ENCODE measurements at regions not wholly inside any gene's neighbourhood (a gene's known extent, or its start where the extent isn't known, plus 50 kb on each side); places are given as distances from the start of the nearest gene placed in this dataset.
A peak's percentile ranks its signal among the peaks of the same experiment; 100 is the strongest.
"Not testable (repeated sequence)": the region's sequence is repeated elsewhere in the genome, so short reads cannot be mapped to it uniquely, and the experiment has no call there.

DNA sequence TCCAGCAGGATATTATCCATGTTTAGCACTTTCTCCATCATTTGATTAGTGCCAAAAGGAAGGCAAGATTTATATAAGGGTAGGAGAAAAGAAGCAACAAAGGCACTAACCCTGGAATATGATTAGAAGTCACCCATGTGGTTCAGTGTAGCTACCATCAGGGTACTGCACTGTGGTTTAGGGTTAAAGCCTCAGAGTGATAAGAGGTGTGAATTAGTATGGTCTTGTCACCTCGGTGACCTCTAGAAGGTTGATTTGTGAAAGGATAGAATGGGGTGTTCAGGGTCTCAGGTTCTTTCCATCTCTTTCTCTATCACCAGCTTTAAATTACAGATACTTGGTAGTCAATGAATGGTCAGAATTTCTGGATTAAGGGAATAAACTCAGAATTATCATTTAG is 103.0 kb upstream of the TMTC2 start:
- Histone ChIP-seq H3K9me3 (ENCODE audit: control insufficient read depth in 2 of 2, low read length in 2 of 2) (peaks cover 2 to 3% of the 10 kb centered on the region in 2 donors), H3K4me3 (ENCODE audit: low read length in 2 of 2) (no peak overlapping the region), H3K27me3 (ENCODE audit: control insufficient read depth in 1 of 2, insufficient read depth in 2 of 2, low read length in 2 of 2) (no peaks in the 10 kb centered on the region), H3K27ac (ENCODE audit: low read length) (no peak overlapping the region), H3K9ac (ENCODE audit: low read length in 2 of 2) (no peak overlapping the region), H3K36me3 (ENCODE audit: control insufficient read depth in 2 of 2, insufficient read depth in 2 of 2, low read length in 2 of 2) (no peaks in the 10 kb centered on the region), H3K4me1 (ENCODE audit: control insufficient read depth, insufficient read depth, low read length) (no peaks in the 10 kb centered on the region)

DNA sequence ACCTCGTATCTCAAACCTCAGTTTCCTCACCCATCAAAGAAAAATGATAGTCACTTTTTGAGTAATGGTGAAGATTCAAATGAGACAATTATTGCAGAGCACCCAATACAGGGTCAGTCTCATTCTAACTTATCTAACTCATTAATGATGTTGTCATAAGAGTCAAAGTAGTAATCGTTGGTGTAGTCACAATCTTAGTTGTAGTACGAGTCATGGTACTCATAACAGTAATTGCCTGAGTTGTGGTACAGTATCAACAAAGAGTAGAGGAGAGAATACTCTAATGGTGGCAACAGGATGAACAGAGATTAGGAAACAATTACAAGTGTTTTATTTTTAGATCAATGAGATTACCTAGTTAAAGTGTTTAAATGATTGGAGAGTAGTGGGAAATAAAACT is 93.6 kb upstream of the TMTC2 start:
- Histone ChIP-seq H3K9me3 (ENCODE audit: control insufficient read depth in 2 of 2, low read length in 2 of 2) (peaks cover 0 to 3% of the 10 kb centered on the region in 2 donors), H3K4me3 (ENCODE audit: low read length in 2 of 2) (no peak overlapping the region), H3K27ac (ENCODE audit: low read length) (no peak overlapping the region), H3K27me3 (ENCODE audit: control insufficient read depth in 1 of 2, insufficient read depth in 2 of 2, low read length in 2 of 2) (no peaks in the 10 kb centered on the region), H3K9ac (ENCODE audit: low read length in 2 of 2) (no peak overlapping the region), H3K4me1 (ENCODE audit: control insufficient read depth, insufficient read depth, low read length) (no peaks in the 10 kb centered on the region), H3K36me3 (ENCODE audit: control insufficient read depth in 2 of 2, insufficient read depth in 2 of 2, low read length in 2 of 2) (no peaks in the 10 kb centered on the region)

DNA sequence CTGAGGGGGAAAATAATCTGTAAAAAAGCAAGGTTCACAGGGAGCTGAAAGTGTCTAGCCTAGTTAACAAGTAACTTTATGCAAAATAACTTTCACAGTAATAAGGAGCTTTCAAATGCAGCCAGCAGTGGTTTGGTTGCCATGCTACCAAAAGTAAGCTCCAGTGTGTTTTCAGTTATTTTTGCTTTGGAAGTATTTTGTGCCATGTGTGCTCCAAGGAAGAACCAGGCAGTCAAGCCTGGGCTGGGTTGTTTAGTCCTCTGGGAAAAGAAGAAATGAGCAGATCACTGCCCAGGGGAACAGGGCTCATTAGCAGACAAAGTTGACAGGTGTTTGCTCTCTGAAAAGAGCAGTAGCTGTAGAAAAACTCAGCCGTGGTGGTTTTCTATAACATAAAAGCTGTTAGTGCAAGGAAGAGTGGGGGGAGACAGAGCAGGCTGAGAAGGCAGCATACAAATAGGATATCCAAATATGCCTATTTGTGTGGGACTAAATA is 92.8 kb upstream of the TMTC2 start:
- Histone ChIP-seq H3K36me3 (ENCODE audit: control insufficient read depth in 2 of 2, insufficient read depth in 2 of 2, low read length in 2 of 2) (no peaks in the 10 kb centered on the region), H3K9me3 (ENCODE audit: control insufficient read depth in 2 of 2, low read length in 2 of 2) (no peaks in the 10 kb centered on the region), H3K27me3 (ENCODE audit: control insufficient read depth in 1 of 2, insufficient read depth in 2 of 2, low read length in 2 of 2) (no peaks in the 10 kb centered on the region), H3K9ac (ENCODE audit: low read length in 2 of 2) (no peak overlapping the region), H3K4me3 (ENCODE audit: low read length in 2 of 2) (peak overlapping the region in 1 of 2 donors; percentile 21), H3K4me1 (ENCODE audit: control insufficient read depth, insufficient read depth, low read length) (no peaks in the 10 kb centered on the region), H3K27ac (ENCODE audit: low read length) (no peak overlapping the region)

GRCh38 chr12:82595941-82596340 is 90.8 kb upstream of the TMTC2 start:
- Histone ChIP-seq H3K27ac (ENCODE audit: low read length) (no peak overlapping the region), H3K9me3 (ENCODE audit: control insufficient read depth in 2 of 2, low read length in 2 of 2) (no peaks in the 10 kb centered on the region), H3K27me3 (ENCODE audit: control insufficient read depth in 1 of 2, insufficient read depth in 2 of 2, low read length in 2 of 2) (no peaks in the 10 kb centered on the region), H3K36me3 (ENCODE audit: control insufficient read depth in 2 of 2, insufficient read depth in 2 of 2, low read length in 2 of 2) (no peaks in the 10 kb centered on the region), H3K4me1 (ENCODE audit: control insufficient read depth, insufficient read depth, low read length) (no peaks in the 10 kb centered on the region), H3K4me3 (ENCODE audit: low read length in 2 of 2) (no peak overlapping the region), H3K9ac (ENCODE audit: low read length in 2 of 2) (no peak overlapping the region)

GRCh38 chr12:82596483-82596882 is 90.2 kb upstream of the TMTC2 start:
- Histone ChIP-seq H3K4me3 (ENCODE audit: low read length in 2 of 2) (no peak overlapping the region), H3K27me3 (ENCODE audit: control insufficient read depth in 1 of 2, insufficient read depth in 2 of 2, low read length in 2 of 2) (no peaks in the 10 kb centered on the region), H3K4me1 (ENCODE audit: control insufficient read depth, insufficient read depth, low read length) (no peaks in the 10 kb centered on the region), H3K27ac (ENCODE audit: low read length) (no peak overlapping the region), H3K36me3 (ENCODE audit: control insufficient read depth in 2 of 2, insufficient read depth in 2 of 2, low read length in 2 of 2) (no peaks in the 10 kb centered on the region), H3K9me3 (ENCODE audit: control insufficient read depth in 2 of 2, low read length in 2 of 2) (no peaks in the 10 kb centered on the region), H3K9ac (ENCODE audit: low read length in 2 of 2) (no peak overlapping the region)

DNA sequence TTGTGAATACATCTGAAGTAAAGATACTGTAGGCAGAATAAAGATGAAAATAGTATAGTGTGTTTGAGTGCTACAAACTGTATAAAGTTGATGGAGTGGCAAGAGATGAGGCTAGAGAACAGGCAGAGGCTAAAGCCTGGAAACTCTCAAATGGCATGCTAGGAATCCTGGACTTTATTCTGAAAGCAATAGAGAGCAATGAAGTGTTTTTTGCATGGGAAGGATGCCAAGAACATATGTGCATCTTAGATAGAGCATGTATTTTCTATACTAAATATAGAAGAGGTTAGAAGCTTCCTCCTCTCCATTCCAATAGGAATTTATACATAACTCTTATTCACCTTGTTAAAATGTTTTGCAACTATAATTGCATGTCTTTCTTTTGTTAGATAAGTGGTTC is 86.3 kb upstream of the TMTC2 start:
- H3K36me3 ChIP-seq (ENCODE audit: control insufficient read depth in 2 of 2, insufficient read depth in 2 of 2, low read length in 2 of 2) = no peaks in the 10 kb centered on the region
- H3K27me3 ChIP-seq (ENCODE audit: control insufficient read depth in 1 of 2, insufficient read depth in 2 of 2, low read length in 2 of 2) = no peaks in the 10 kb centered on the region
- no peak overlapping the region for H3K9ac ChIP-seq (ENCODE audit: low read length in 2 of 2)
- H3K9me3 ChIP-seq (ENCODE audit: control insufficient read depth in 2 of 2, low read length in 2 of 2) = no peaks in the 10 kb centered on the region
- no peak overlapping the region for H3K4me3 ChIP-seq (ENCODE audit: low read length in 2 of 2)
- H3K4me1 ChIP-seq (ENCODE audit: control insufficient read depth, insufficient read depth, low read length) = no peaks in the 10 kb centered on the region
- H3K27ac ChIP-seq (ENCODE audit: low read length) = no peak overlapping the region

DNA sequence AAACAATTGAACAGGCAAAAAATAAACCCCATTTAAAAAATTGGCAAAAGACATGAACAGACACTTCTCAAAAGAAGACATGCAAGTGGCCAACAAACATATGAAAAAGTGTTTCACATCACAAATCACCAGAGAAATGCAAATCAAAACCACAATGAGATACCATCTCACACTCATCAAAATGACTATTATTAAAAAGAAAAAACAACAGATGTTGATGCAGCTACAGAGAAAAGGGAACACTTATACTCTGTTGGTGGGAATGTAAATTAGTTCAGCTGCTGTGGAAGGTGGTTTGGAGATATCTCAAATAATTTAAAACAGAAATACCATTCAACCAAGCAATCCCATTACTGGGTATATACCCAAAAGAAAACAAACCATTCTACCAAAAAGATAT is 83.1 kb upstream of the TMTC2 start:
- H3K9me3 ChIP-seq (ENCODE audit: control insufficient read depth in 2 of 2, low read length in 2 of 2); H3K27ac ChIP-seq (ENCODE audit: low read length); H3K4me3 ChIP-seq (ENCODE audit: low read length in 2 of 2); H3K27me3 ChIP-seq (ENCODE audit: control insufficient read depth in 1 of 2, insufficient read depth in 2 of 2, low read length in 2 of 2); H3K9ac ChIP-seq (ENCODE audit: low read length in 2 of 2); H3K4me1 ChIP-seq (ENCODE audit: control insufficient read depth, insufficient read depth, low read length); H3K36me3 ChIP-seq (ENCODE audit: control insufficient read depth in 2 of 2, insufficient read depth in 2 of 2, low read length in 2 of 2): not testable (repeated sequence)

GRCh38 chr12:82605115-82605514 is 81.6 kb upstream of the TMTC2 start:
- Histone ChIP-seq H3K4me1 (ENCODE audit: control insufficient read depth, insufficient read depth, low read length) (no peaks in the 10 kb centered on the region), H3K9me3 (ENCODE audit: control insufficient read depth in 2 of 2, low read length in 2 of 2) (no peaks in the 10 kb centered on the region), H3K27ac (ENCODE audit: low read length) (no peak overlapping the region), H3K36me3 (ENCODE audit: control insufficient read depth in 2 of 2, insufficient read depth in 2 of 2, low read length in 2 of 2) (no peaks in the 10 kb centered on the region), H3K9ac (ENCODE audit: low read length in 2 of 2) (no peak overlapping the region), H3K27me3 (ENCODE audit: control insufficient read depth in 1 of 2, insufficient read depth in 2 of 2, low read length in 2 of 2) (no peaks in the 10 kb centered on the region), H3K4me3 (ENCODE audit: low read length in 2 of 2) (no peak overlapping the region)

- Histone ChIP-seq H3K9ac (ENCODE audit: low read length in 2 of 2) (no peak overlapping the region), H3K4me1 (ENCODE audit: control insufficient read depth, insufficient read depth, low read length) (no peaks in the 10 kb centered on the region), H3K9me3 (ENCODE audit: control insufficient read depth in 2 of 2, low read length in 2 of 2) (no peaks in the 10 kb centered on the region), H3K4me3 (ENCODE audit: low read length in 2 of 2) (no peak overlapping the region), H3K27me3 (ENCODE audit: control insufficient read depth in 1 of 2, insufficient read depth in 2 of 2, low read length in 2 of 2) (no peaks in the 10 kb centered on the region), H3K27ac (ENCODE audit: low read length) (no peak overlapping the region), H3K36me3 (ENCODE audit: control insufficient read depth in 2 of 2, insufficient read depth in 2 of 2, low read length in 2 of 2) (no peaks in the 10 kb centered on the region)
Measured at GRCh38 chr12:82608706-82609105, 78.0 kb upstream of the TMTC2 start.

DNA sequence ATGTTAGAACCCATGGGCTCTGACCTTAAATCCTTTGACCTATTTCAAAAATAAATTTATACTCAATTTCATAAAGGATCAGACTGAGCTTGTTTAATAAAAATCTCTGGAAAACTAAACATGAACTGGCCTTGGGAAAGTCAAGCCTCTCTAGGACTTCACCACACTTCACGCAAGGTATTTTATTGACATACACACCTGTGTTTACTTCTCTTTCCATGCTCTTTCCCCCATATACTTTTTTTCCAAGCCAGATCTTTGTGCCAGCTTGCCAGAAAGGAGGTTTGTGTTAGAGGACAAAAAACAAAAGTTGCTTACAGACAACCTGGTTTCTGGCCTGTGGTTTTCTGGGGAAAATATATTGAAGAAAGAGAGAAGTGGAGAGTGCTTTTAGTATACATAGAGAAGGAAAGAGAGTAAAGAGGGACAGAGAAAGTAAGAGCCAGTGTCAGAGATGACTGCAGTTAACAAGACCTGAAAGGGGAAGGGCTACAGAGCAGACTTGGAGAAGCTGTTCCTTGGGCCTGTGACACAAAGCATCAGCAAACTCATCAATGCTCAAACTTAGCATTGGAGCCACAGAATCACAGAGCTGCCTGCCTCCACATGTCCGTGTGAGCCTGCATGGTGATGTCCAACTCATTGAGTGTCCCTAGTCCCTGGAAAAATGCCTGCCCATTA is 77.3 kb upstream of the TMTC2 start:
- H3K36me3 ChIP-seq (ENCODE audit: control insufficient read depth in 2 of 2, insufficient read depth in 2 of 2, low read length in 2 of 2) = no peaks in the 10 kb centered on the region
- no peaks in the 10 kb centered on the region for H3K9me3 ChIP-seq (ENCODE audit: control insufficient read depth in 2 of 2, low read length in 2 of 2)
- no peaks in the 10 kb centered on the region for H3K4me1 ChIP-seq (ENCODE audit: control insufficient read depth, insufficient read depth, low read length)
- no peak overlapping the region for H3K27ac ChIP-seq (ENCODE audit: low read length)
- no peak overlapping the region for H3K9ac ChIP-seq (ENCODE audit: low read length in 2 of 2)
- H3K27me3 ChIP-seq (ENCODE audit: control insufficient read depth in 1 of 2, insufficient read depth in 2 of 2, low read length in 2 of 2) = no peaks in the 10 kb centered on the region
- no peak overlapping the region for H3K4me3 ChIP-seq (ENCODE audit: low read length in 2 of 2)

- no peaks in the 10 kb centered on the region for H3K4me1 ChIP-seq (ENCODE audit: control insufficient read depth, insufficient read depth, low read length)
- H3K4me3 ChIP-seq (ENCODE audit: low read length in 2 of 2) = no peak overlapping the region
Measured at GRCh38 chr12:82619644-82620043, 67.1 kb upstream of the TMTC2 start.

More at GRCh38 chr12:82619644-82620043, 67.1 kb upstream of the TMTC2 start:
- Histone ChIP-seq H3K27ac (ENCODE audit: low read length) (no peak overlapping the region), H3K36me3 (ENCODE audit: control insufficient read depth in 2 of 2, insufficient read depth in 2 of 2, low read length in 2 of 2) (no peaks in the 10 kb centered on the region), H3K9me3 (ENCODE audit: control insufficient read depth in 2 of 2, low read length in 2 of 2) (no peaks in the 10 kb centered on the region), H3K27me3 (ENCODE audit: control insufficient read depth in 1 of 2, insufficient read depth in 2 of 2, low read length in 2 of 2) (no peaks in the 10 kb centered on the region), H3K9ac (ENCODE audit: low read length in 2 of 2) (no peak overlapping the region)

Data from stomach smooth muscle (tissue), 2 donors.